ENCODE measurements at regions not wholly inside any gene's neighbourhood (a gene's known extent, or its start where the extent isn't known, plus 50 kb on each side); places are given as distances from the start of the nearest gene placed in this dataset.

DNA sequence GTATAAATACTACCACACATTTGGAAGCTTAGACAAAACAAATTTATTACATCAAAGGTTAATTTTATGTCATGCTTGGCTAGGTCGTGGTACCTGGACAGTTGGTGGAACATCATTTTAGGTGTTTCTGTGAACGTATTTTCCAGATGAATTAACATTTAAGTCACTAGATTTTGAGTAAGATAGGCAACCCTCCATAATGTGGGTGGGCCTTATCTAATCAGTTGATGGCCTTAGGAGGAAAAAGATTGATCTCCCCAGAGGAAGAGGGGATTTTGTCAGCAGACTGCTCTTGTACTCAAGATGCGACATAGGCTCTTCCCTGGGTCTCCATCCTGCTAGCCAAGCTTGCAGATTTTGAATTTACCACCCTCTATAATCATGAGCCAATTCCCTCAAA, 85.0 kb downstream of the RPRM start:
- H3K4me2 ChIP-seq (ENCODE audit: insufficient read depth, low read length), result no peak overlapping the region
- H3K4me3 ChIP-seq (ENCODE audit: low read depth in 1 of 2, low read length in 2 of 2), result no peak overlapping the region
- H3K9ac ChIP-seq (ENCODE audit: low read depth, low read length), result no peak overlapping the region
- no peak overlapping the region for H3K27ac ChIP-seq (ENCODE audit: low read length)
- H4K20me1 ChIP-seq (ENCODE audit: insufficient read depth, low read length), result no peaks in the 10 kb centered on the region
- H3K27me3 ChIP-seq (ENCODE audit: insufficient read depth, low read length, poor library complexity), result no peaks in the 10 kb centered on the region
- no peaks in the 10 kb centered on the region for H3K36me3 ChIP-seq (ENCODE audit: insufficient read depth, low read length)
- H3K9me3 ChIP-seq (ENCODE audit: insufficient read depth, low read length, severe bottlenecking), result no peaks in the 10 kb centered on the region
- H3K4me1 ChIP-seq (ENCODE audit: insufficient read depth, low read length), result no peaks in the 10 kb centered on the region
- ATAC-seq (ENCODE audit: insufficient read depth, low read depth) (no peak), DNase-seq (no peak)
- TF ChIP-seq EZH2 (IDR thresholded peaks at IDR 0.05; ENCODE audit: borderline replicate concordance, low read depth, low read length, severe bottlenecking), result no peak
- TF ChIP-seq, protein P1, sequence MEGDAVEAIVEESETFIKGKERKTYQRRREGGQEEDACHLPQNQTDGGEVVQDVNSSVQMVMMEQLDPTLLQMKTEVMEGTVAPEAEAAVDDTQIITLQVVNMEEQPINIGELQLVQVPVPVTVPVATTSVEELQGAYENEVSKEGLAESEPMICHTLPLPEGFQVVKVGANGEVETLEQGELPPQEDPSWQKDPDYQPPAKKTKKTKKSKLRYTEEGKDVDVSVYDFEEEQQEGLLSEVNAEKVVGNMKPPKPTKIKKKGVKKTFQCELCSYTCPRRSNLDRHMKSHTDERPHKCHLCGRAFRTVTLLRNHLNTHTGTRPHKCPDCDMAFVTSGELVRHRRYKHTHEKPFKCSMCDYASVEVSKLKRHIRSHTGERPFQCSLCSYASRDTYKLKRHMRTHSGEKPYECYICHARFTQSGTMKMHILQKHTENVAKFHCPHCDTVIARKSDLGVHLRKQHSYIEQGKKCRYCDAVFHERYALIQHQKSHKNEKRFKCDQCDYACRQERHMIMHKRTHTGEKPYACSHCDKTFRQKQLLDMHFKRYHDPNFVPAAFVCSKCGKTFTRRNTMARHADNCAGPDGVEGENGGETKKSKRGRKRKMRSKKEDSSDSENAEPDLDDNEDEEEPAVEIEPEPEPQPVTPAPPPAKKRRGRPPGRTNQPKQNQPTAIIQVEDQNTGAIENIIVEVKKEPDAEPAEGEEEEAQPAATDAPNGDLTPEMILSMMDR (IDR thresholded peaks at IDR 0.05; ENCODE audit: borderline replicate concordance, extremely low read depth, low read length, poor library complexity, severe bottlenecking), result no peak
- H2AFZ ChIP-seq (ENCODE audit: low read depth, low read length), result no peak overlapping the region
- H3K79me2 ChIP-seq (ENCODE audit: insufficient read depth, low read length), result no peaks in the 10 kb centered on the region

DNA sequence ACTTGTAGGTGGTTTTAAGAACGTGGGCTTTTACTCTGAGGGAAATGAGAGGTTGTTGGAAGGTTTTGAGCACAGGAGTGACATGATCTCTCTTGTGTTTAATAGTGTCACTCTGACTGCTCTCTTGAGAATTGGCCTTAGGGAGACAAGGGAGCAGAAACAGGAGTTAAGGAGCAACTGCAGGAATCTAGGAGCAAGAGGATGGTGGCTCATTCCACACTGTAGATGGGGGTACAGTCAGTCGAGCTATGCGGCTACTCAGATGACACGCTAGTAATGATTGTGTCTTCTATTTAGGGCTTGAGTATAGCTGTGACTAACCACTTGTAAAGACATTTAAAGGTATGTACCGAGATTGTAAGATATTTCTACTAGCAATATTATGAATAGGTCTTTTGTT, 87.4 kb downstream of the RPRM start:
- TF ChIP-seq, protein P1 (IDR thresholded peaks at IDR 0.05; ENCODE audit: borderline replicate concordance, extremely low read depth, low read length, poor library complexity, severe bottlenecking), result no peak
- no peaks in the 10 kb centered on the region for H3K27me3 ChIP-seq (ENCODE audit: insufficient read depth, low read length, poor library complexity)
- no peaks in the 10 kb centered on the region for H3K4me1 ChIP-seq (ENCODE audit: insufficient read depth, low read length)
- no peaks in the 10 kb centered on the region for H3K79me2 ChIP-seq (ENCODE audit: insufficient read depth, low read length)
- H3K4me2 ChIP-seq (ENCODE audit: insufficient read depth, low read length), result no peak overlapping the region
- DNase-seq (no peak), ATAC-seq (ENCODE audit: insufficient read depth, low read depth) (no peak)
- H3K27ac ChIP-seq (ENCODE audit: low read length), result no peak overlapping the region
- H3K9me3 ChIP-seq (ENCODE audit: insufficient read depth, low read length, severe bottlenecking), result no peaks in the 10 kb centered on the region
- H4K20me1 ChIP-seq (ENCODE audit: insufficient read depth, low read length), result no peaks in the 10 kb centered on the region
- no peaks in the 10 kb centered on the region for H3K36me3 ChIP-seq (ENCODE audit: insufficient read depth, low read length)
- no peak overlapping the region for H3K9ac ChIP-seq (ENCODE audit: low read depth, low read length)
- no peak overlapping the region for H2AFZ ChIP-seq (ENCODE audit: low read depth, low read length)
- no peak overlapping the region for H3K4me3 ChIP-seq (ENCODE audit: low read depth in 1 of 2, low read length in 2 of 2)

DNA sequence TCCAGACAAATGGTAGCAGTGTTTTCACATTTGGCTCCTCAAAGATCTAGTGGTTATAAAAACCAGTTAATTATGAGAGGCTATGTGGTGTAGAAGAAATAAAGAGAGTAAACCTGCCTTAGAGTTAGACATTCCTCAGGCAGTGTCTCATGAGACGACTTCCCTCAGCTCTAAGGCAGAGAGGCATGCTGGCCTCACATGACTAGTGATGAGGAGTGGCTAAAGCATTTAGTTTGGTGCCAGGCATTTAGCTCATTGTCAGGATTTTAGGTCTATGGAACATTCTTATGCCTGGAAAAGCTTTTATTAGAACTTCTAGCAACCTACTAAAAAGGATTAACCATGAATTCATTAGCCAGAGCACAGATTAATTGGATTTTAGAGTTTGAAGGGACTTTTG, 90.3 kb downstream of the RPRM start:
- Histone ChIP-seq H4K20me1 (ENCODE audit: insufficient read depth, low read length) (no peaks in the 10 kb centered on the region), H3K79me2 (ENCODE audit: insufficient read depth, low read length) (no peaks in the 10 kb centered on the region), H3K9ac (ENCODE audit: low read depth, low read length) (no peak overlapping the region), H2AFZ (ENCODE audit: low read depth, low read length) (no peak overlapping the region), H3K9me3 (ENCODE audit: insufficient read depth, low read length, severe bottlenecking) (no peaks in the 10 kb centered on the region), H3K27me3 (ENCODE audit: insufficient read depth, low read length, poor library complexity) (no peaks in the 10 kb centered on the region), H3K4me1 (ENCODE audit: insufficient read depth, low read length) (no peaks in the 10 kb centered on the region), H3K4me3 (ENCODE audit: low read depth in 1 of 2, low read length in 2 of 2) (no peak overlapping the region), H3K4me2 (ENCODE audit: insufficient read depth, low read length) (no peak overlapping the region), H3K36me3 (ENCODE audit: insufficient read depth, low read length) (no peaks in the 10 kb centered on the region), H3K27ac (ENCODE audit: low read length) (no peak overlapping the region)
- TF ChIP-seq, protein P1 (IDR thresholded peaks at IDR 0.05; ENCODE audit: borderline replicate concordance, extremely low read depth, low read length, poor library complexity, severe bottlenecking), result no peak
- TF ChIP-seq EZH2 (IDR thresholded peaks at IDR 0.05; ENCODE audit: borderline replicate concordance, low read depth, low read length, severe bottlenecking), result no peak
- DNase-seq (no peak), ATAC-seq (ENCODE audit: insufficient read depth, low read depth) (no peak)

DNA sequence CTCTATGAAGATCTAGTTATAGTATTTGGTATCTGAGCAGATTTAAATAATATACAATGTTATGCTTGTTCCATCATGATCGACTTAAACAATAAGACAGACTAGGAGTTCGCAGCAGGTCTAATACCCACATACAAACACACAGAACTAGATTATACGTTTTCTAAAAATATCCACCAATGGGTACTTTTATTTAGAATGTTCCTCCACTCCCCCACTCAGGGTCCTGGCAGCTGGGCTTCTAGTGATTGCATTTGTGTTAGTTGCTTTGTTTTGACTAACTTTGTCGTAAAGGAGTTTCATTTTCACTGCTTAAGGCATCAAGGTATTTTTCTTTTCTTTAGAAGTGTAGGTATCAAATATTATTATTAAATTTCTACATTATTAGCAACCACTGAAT, 91.4 kb downstream of the RPRM start:
- Histone ChIP-seq H3K27me3 (ENCODE audit: insufficient read depth, low read length, poor library complexity) (no peaks in the 10 kb centered on the region), H3K79me2 (ENCODE audit: insufficient read depth, low read length) (no peaks in the 10 kb centered on the region), H3K4me3 (ENCODE audit: low read depth in 1 of 2, low read length in 2 of 2) (no peak overlapping the region), H3K9ac (ENCODE audit: low read depth, low read length) (no peak overlapping the region), H3K36me3 (ENCODE audit: insufficient read depth, low read length) (no peaks in the 10 kb centered on the region), H3K27ac (ENCODE audit: low read length) (no peak overlapping the region), H3K9me3 (ENCODE audit: insufficient read depth, low read length, severe bottlenecking) (no peaks in the 10 kb centered on the region), H3K4me1 (ENCODE audit: insufficient read depth, low read length) (no peaks in the 10 kb centered on the region), H3K4me2 (ENCODE audit: insufficient read depth, low read length) (no peak overlapping the region), H2AFZ (ENCODE audit: low read depth, low read length) (no peak overlapping the region), H4K20me1 (ENCODE audit: insufficient read depth, low read length) (no peaks in the 10 kb centered on the region)
- no peak for DNase-seq
- TF ChIP-seq, protein P1 (IDR thresholded peaks at IDR 0.05; ENCODE audit: borderline replicate concordance, extremely low read depth, low read length, poor library complexity, severe bottlenecking), result no peak
- TF ChIP-seq EZH2 (IDR thresholded peaks at IDR 0.05; ENCODE audit: borderline replicate concordance, low read depth, low read length, severe bottlenecking), result no peak
- ATAC-seq (ENCODE audit: insufficient read depth, low read depth), result no peak

Data from DND-41 (cell line).